Trophoblast cell (in vitro differentiated cells and primary cell): ENCODE measurements at regions not wholly inside any gene's neighbourhood (a gene's known extent, or its start where the extent isn't known, plus 50 kb on each side); places are given as distances from the start of the nearest gene placed in this dataset.

Experiments
- DNase-seq, 2 donors: peaks; one replicate each; pipeline ENCODE4 v3.0.0-alpha.2; 2016
- H2AFZ ChIP-seq: 2 replicates; pipeline ENCODE4 v1.6.1; 2013; ENCODE audit warnings: low read length, moderate library complexity, mild to moderate bottlenecking; ENCODE audit not compliant: insufficient read depth, poor library complexity
- H2AK5ac ChIP-seq: 2 replicates; pipeline ENCODE4 v1.6.1; 2013; ENCODE audit warnings: mild to moderate bottlenecking, low read length
- H2BK120ac ChIP-seq: 2 replicates; pipeline ENCODE4 v1.6.1; 2013; ENCODE audit warnings: low read length, mild to moderate bottlenecking, moderate library complexity; ENCODE audit not compliant: insufficient read depth, poor library complexity
- H2BK12ac ChIP-seq: 2 replicates; pipeline ENCODE4 v1.6.1; 2013; ENCODE audit warnings: mild to moderate bottlenecking, low read length, moderate library complexity
- H2BK5ac ChIP-seq: 2 replicates; pipeline ENCODE4 v1.6.1; 2013; ENCODE audit warnings: low read length, low read depth, moderate library complexity, mild to moderate bottlenecking; ENCODE audit not compliant: poor library complexity
- H3K14ac ChIP-seq: 2 replicates; pipeline ENCODE4 v1.6.1; 2013; ENCODE audit warnings: mild to moderate bottlenecking, low read length
- H3K18ac ChIP-seq: 2 replicates; pipeline ENCODE4 v1.6.1; 2013; ENCODE audit warnings: mild to moderate bottlenecking, low read length
- H3K23ac ChIP-seq: 2 replicates; pipeline ENCODE4 v1.6.1; 2013; ENCODE audit warnings: low read length
- H3K27ac ChIP-seq: 2 replicates; pipeline ENCODE4 v1.5.1; 2013; ENCODE audit warnings: low read depth, mild to moderate bottlenecking, inconsistent platforms, low read length, moderate library complexity
- H3K27me3 ChIP-seq: 2 replicates; pipeline ENCODE4 v1.6.1; 2013; ENCODE audit warnings: inconsistent platforms, mild to moderate bottlenecking, low read length, moderate library complexity; ENCODE audit not compliant: insufficient read depth
- H3K36me3 ChIP-seq, 2 experiments: 1 replicate in 1 of 2; 2 replicates in 1 of 2; pipeline ENCODE4 v1.6.1; 2013; ENCODE audit warnings: low read length in 2 of 2, mild to moderate bottlenecking in 2 of 2, moderate library complexity in 1 of 2; ENCODE audit not compliant: insufficient read depth in 2 of 2, control insufficient read depth in 1 of 2
- H3K4ac ChIP-seq: 2 replicates; pipeline ENCODE4 v1.6.1; 2013; ENCODE audit warnings: low read depth, mild to moderate bottlenecking, low read length, moderate library complexity
- H3K4me1 ChIP-seq, 2 experiments: 1 replicate in 1 of 2; 2 replicates in 1 of 2; pipeline ENCODE4 v1.6.1; 2013; ENCODE audit warnings: low read length in 2 of 2, mild to moderate bottlenecking in 2 of 2, moderate library complexity in 1 of 2; ENCODE audit not compliant: insufficient read depth in 2 of 2, control insufficient read depth in 1 of 2
- H3K4me2 ChIP-seq: 2 replicates; pipeline ENCODE4 v1.6.1; 2013; ENCODE audit warnings: inconsistent platforms, mild to moderate bottlenecking, low read length, moderate library complexity
- H3K4me3 ChIP-seq: 2 replicates; pipeline ENCODE4 v1.5.1; 2013; ENCODE audit warnings: mild to moderate bottlenecking, low read depth, low read length, inconsistent platforms
- H3K79me1 ChIP-seq: one replicate; pipeline ENCODE4 v1.6.1; 2013; ENCODE audit warnings: low read length
- H3K79me2 ChIP-seq: 2 replicates; pipeline ENCODE4 v1.6.1; 2013; ENCODE audit warnings: low read length, mild to moderate bottlenecking; ENCODE audit not compliant: control insufficient read depth, insufficient read depth, poor library complexity
- H3K9ac ChIP-seq: 2 replicates; pipeline ENCODE4 v1.6.1; 2013; ENCODE audit warnings: mild to moderate bottlenecking, low read length
- H3K9me3 ChIP-seq: 2 replicates; pipeline ENCODE4 v1.6.1; 2013; ENCODE audit warnings: low read depth, mild to moderate bottlenecking, control low read depth, inconsistent platforms, low read length; ENCODE audit not compliant: insufficient read depth
- H4K12ac ChIP-seq: 2 replicates; pipeline ENCODE4 v1.6.1; 2013; ENCODE audit warnings: low read depth, mild to moderate bottlenecking, low read length, moderate library complexity
- H4K8ac ChIP-seq: 2 replicates; pipeline ENCODE4 v1.6.1; 2013; ENCODE audit warnings: low read depth, mild to moderate bottlenecking, low read length, moderate library complexity
- H4K91ac ChIP-seq: one replicate; pipeline ENCODE4 v1.6.1; 2013; ENCODE audit warnings: low read depth, mild to moderate bottlenecking, low read length, moderate library complexity
- WGBS: extraction: QIAGEN DNeasy Blood & Tissue Kit; methylation state at CpG from one replicate; pipeline ENCODE4 v1.1.7; 2013; ENCODE audit warnings: missing lambda C conversion rate; ENCODE audit not compliant: insufficient read length, insufficient coverage; ENCODE audit errors: extremely low coverage; 5-methylcytosine and 5-hydroxymethylcytosine counted together

DNA sequence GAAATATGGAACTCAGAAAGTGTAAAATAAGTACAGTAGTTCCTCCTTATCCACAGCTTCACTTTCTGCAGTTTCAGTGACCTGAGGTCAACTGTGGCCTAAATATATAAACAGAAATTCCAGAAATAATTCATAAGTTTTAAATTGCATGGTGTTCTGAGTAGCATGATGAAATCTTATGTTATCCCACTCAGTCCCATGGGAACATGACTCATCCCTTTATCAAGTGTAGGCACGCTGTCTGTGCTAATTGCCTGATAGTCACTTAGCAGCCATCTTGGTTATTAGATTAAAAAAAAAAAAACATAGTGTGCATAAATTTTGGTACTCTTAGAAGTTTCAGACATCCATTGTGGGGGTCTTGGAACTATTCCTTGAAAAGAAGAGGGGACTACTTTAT is 983.4 kb upstream of the ADGRL3 start:
- Histone ChIP-seq H2BK120ac (no peak overlapping the region), H3K4me3 (no peak overlapping the region), H3K79me2 (no peaks in the 10 kb centered on the region), H2AK5ac (no peak overlapping the region), H3K27ac (no peak overlapping the region), H4K8ac (no peak overlapping the region), H2BK5ac (no peak overlapping the region), H3K9me3 (no peaks in the 10 kb centered on the region), H3K18ac (no peak overlapping the region), H3K36me3 (no peaks in the 10 kb centered on the region), H3K23ac (no peak overlapping the region), H3K9ac (no peak overlapping the region), H2AFZ (no peak overlapping the region), H3K79me1 (no peaks in the 10 kb centered on the region), H3K27me3 (no peaks in the 10 kb centered on the region), H4K12ac (no peak overlapping the region), H2BK12ac (no peak overlapping the region), H3K4me1 (no peaks in the 10 kb centered on the region), H4K91ac (no peak overlapping the region), H3K4ac (no peak overlapping the region), H3K14ac (no peak overlapping the region), H3K4me2 (no peak overlapping the region)
- no CpG with 5 or more reads among the region's 1 CpG for WGBS
- peak; percentile 33 to 73 for DNase-seq

DNA sequence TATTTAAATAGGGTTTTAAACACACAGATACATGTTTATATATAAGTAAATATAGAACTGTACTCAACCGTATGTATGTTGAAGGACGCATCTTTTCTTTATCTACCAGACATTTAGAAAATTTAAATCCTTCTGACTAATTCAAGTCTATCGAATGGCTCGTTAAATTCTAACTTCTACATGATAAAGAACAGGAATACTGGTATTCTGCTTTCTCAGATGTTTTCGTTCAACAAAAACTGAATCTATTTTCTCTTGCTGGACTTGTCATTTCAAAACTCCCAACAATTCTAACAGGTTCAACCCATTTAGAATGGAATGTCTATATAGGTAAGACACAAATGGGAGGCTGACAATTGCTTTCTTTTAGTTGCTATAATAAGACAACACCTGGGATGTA is 978.3 kb upstream of the ADGRL3 start:
- Histone ChIP-seq H2AK5ac (no peak overlapping the region), H3K4ac (no peak overlapping the region), H4K12ac (no peak overlapping the region), H4K8ac (no peak overlapping the region), H3K4me1 (no peaks in the 10 kb centered on the region), H3K18ac (no peak overlapping the region), H4K91ac (no peak overlapping the region), H3K4me2 (no peak overlapping the region), H2AFZ (no peak overlapping the region), H3K9ac (no peak overlapping the region), H3K36me3 (no peaks in the 10 kb centered on the region), H3K9me3 (no peaks in the 10 kb centered on the region), H2BK120ac (no peak overlapping the region), H3K14ac (no peak overlapping the region), H3K4me3 (no peak overlapping the region), H3K79me2 (no peaks in the 10 kb centered on the region), H3K79me1 (no peaks in the 10 kb centered on the region), H3K27ac (no peak overlapping the region), H3K27me3 (no peaks in the 10 kb centered on the region), H2BK12ac (no peak overlapping the region), H2BK5ac (no peak overlapping the region), H3K23ac (no peak overlapping the region)
- WGBS: no CpG with 5 or more reads among the region's 5 CpGs
- DNase-seq: peak; percentile 1 to 74

DNA sequence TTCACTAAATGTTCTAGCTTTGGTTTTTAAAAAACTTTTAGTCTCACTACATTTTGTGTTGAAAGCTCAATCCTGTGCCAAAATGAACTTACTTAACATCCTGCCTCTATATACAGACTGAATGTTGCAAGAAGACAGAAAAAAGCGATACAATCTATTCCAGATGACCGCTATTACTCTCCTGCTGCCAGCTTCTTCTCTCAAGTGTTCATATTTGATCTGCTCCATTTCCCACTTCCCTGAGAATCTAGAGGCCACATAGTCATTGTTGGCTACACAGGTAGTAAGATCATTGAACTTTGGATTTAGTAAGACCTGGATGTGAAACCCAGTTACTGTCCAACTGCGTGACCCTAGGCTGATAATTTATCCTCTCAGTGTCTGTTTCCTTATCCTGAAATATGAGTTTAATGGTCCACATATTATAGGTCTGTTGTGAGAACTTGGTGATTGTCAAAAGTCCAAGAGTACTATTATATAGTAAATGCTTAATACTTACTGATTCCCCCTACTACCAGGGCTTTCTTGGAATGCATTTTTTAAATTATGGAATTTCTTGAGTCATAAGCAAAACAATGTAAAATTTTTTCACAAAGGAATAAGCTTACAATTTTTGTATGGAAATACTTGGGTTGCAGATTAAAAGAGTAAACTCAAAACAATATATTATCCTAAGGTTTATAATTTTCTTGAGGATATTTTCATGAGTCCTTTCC is 976.8 kb upstream of the ADGRL3 start:
- Histone ChIP-seq H3K18ac (no peak overlapping the region), H2BK12ac (no peak overlapping the region), H2BK120ac (no peak overlapping the region)

DNA sequence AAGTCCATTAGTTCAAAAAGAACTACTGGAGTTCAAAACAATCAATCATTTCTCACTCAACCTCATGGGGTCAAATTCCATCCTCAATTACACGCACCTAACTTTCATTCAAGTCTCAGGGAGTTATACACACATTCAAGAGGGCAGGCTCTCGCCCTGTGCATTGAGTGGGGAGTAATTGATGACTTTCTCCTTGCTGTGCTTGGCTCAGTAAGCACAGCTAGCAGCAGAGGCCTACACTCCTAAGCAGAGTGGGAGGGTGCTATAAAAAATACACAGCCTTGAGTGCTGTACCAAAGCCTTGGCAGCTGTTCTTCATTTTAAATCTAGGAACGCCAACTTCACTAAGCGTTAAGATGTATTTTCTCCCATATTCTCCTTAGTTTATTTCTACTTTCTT is 958.3 kb upstream of the ADGRL3 start:
- Histone ChIP-seq H3K14ac (no peak overlapping the region), H3K23ac (no peak overlapping the region), H3K36me3 (no peaks in the 10 kb centered on the region), H2BK5ac (no peak overlapping the region), H4K91ac (no peak overlapping the region), H3K9ac (no peak overlapping the region), H3K4me1 (no peaks in the 10 kb centered on the region), H3K4me2 (no peak overlapping the region), H3K9me3 (no peaks in the 10 kb centered on the region), H3K79me2 (no peaks in the 10 kb centered on the region), H2BK12ac (no peak overlapping the region), H2BK120ac (no peak overlapping the region), H3K27ac (no peak overlapping the region), H2AFZ (no peak overlapping the region), H3K18ac (no peak overlapping the region), H4K12ac (no peak overlapping the region), H3K4ac (no peak overlapping the region), H3K4me3 (no peak overlapping the region), H2AK5ac (no peak overlapping the region), H3K27me3 (no peaks in the 10 kb centered on the region), H3K79me1 (no peaks in the 10 kb centered on the region), H4K8ac (no peak overlapping the region)
- no peak for DNase-seq
- no CpG with 5 or more reads among the region's 4 CpGs for WGBS

More for the DNA sequence above, 976.8 kb upstream of the ADGRL3 start:
- Histone ChIP-seq H2AK5ac (no peak overlapping the region), H3K36me3 (no peaks in the 10 kb centered on the region), H3K14ac (no peak overlapping the region), H3K4me2 (no peak overlapping the region), H3K4me3 (no peak overlapping the region), H3K9ac (no peak overlapping the region), H3K23ac (no peak overlapping the region), H4K12ac (no peak overlapping the region), H3K4ac (no peak overlapping the region), H3K9me3 (no peaks in the 10 kb centered on the region), H3K79me2 (no peaks in the 10 kb centered on the region), H2AFZ (no peak overlapping the region), H3K4me1 (no peaks in the 10 kb centered on the region), H4K8ac (no peak overlapping the region), H3K79me1 (no peaks in the 10 kb centered on the region), H2BK5ac (no peak overlapping the region), H3K27ac (no peak overlapping the region), H4K91ac (no peak overlapping the region), H3K27me3 (no peaks in the 10 kb centered on the region)
- DNase-seq: peak; percentile 1 to 47
- WGBS: no CpG with 5 or more reads among the region's 3 CpGs
